Neural cell (in vitro differentiated cells): ENCODE measurements at regions not wholly inside any gene's neighbourhood (a gene's known extent, or its start where the extent isn't known, plus 50 kb on each side); places are given as distances from the start of the nearest gene placed in this dataset.

Experiments used
- EP300 ChIP-seq: fragments of 450-650 bp; conservative IDR thresholded peaks from 2 replicates; pipeline ENCODE4 v1.6.1; 2014; ENCODE audit warnings: antibody characterized with exemption, mild to moderate bottlenecking, moderate library complexity; ENCODE audit not compliant: poor library complexity, severe bottlenecking
- EZH2 ChIP-seq: fragments of 200-600, 300-800 bp; shearing (Covaris generic), sonication (generic); IDR thresholded peaks from 2 replicates; pipeline ENCODE4 v1.6.1; 2014; ENCODE audit warnings: antibody characterized with exemption, low read length, borderline replicate concordance, mild to moderate bottlenecking; ENCODE audit not compliant: insufficient read depth, poor library complexity, severe bottlenecking
- MXI1 ChIP-seq: fragments of 450-650 bp; conservative IDR thresholded peaks from 2 replicates; pipeline ENCODE4 v1.6.1; 2014; ENCODE audit warnings: antibody characterized with exemption, mild to moderate bottlenecking; ENCODE audit not compliant: poor library complexity, severe bottlenecking
- POLR2AphosphoS5 ChIP-seq: IDR thresholded peaks from 2 replicates; pipeline ENCODE4 v1.6.1; 2012
- RAD21 ChIP-seq: fragments of 450-650 bp; conservative IDR thresholded peaks from 2 replicates; pipeline ENCODE4 v1.6.1; 2014; ENCODE audit warnings: antibody characterized with exemption, mild to moderate bottlenecking, moderate library complexity
- SMC3 ChIP-seq: fragments of 450-650 bp; conservative IDR thresholded peaks from 2 replicates; pipeline ENCODE4 v1.6.1; 2014; ENCODE audit warnings: antibody characterized with exemption, mild to moderate bottlenecking, moderate library complexity; ENCODE audit not compliant: poor library complexity
- TAF1 ChIP-seq: IDR thresholded peaks from 2 replicates; pipeline ENCODE4 v1.6.1; 2012; ENCODE audit warnings: low read depth
- TF ChIP-seq, protein P1 (sequence below): fragments of 450-650 bp; IDR thresholded peaks from 2 replicates; pipeline ENCODE4 v1.5.1; 2014; ENCODE audit warnings: antibody characterized with exemption, mild to moderate bottlenecking, moderate library complexity; ENCODE audit not compliant: poor library complexity, severe bottlenecking
- TF ChIP-seq, protein P2 (sequence below): IDR thresholded peaks from 2 replicates; pipeline ENCODE4 v1.6.1; 2012; ENCODE audit warnings: borderline replicate concordance

DNA sequence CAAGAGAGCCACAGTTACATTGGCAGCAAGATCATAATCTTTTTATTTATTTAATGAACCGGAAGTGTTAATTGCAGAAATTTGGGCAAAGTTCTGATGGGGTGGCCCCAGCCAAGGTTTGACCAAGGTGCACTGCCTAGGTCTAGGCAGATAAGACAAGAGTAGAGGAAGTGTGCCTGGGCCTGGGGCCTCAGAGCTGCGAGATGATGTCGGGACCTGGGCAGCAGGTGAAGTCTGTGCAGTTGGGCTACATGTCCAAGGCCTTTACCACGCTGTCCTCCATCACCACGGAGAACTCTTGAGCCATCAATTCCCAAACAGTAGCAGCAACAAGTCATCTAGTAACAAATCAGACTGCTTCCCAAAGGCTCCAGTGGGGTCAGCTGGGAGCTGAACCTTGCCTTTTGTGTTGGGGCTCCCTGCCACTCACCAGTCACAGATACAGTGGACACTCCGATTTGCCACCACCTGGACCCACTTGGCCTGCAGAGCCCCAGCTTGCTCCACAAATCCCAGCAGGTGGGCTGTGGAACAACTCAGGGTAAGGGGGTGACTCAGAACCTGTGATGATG lies 52.5 kb upstream of the COMTD1 start:
- TF ChIP-seq, protein P1, sequence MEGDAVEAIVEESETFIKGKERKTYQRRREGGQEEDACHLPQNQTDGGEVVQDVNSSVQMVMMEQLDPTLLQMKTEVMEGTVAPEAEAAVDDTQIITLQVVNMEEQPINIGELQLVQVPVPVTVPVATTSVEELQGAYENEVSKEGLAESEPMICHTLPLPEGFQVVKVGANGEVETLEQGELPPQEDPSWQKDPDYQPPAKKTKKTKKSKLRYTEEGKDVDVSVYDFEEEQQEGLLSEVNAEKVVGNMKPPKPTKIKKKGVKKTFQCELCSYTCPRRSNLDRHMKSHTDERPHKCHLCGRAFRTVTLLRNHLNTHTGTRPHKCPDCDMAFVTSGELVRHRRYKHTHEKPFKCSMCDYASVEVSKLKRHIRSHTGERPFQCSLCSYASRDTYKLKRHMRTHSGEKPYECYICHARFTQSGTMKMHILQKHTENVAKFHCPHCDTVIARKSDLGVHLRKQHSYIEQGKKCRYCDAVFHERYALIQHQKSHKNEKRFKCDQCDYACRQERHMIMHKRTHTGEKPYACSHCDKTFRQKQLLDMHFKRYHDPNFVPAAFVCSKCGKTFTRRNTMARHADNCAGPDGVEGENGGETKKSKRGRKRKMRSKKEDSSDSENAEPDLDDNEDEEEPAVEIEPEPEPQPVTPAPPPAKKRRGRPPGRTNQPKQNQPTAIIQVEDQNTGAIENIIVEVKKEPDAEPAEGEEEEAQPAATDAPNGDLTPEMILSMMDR, result no peak
- TF ChIP-seq RAD21 (no peak), SMC3 (no peak), POLR2AphosphoS5 (no peak), EZH2 (no peak), EP300 (no peak), MXI1 (no peak), TAF1 (no peak)
- TF ChIP-seq, protein P2, sequence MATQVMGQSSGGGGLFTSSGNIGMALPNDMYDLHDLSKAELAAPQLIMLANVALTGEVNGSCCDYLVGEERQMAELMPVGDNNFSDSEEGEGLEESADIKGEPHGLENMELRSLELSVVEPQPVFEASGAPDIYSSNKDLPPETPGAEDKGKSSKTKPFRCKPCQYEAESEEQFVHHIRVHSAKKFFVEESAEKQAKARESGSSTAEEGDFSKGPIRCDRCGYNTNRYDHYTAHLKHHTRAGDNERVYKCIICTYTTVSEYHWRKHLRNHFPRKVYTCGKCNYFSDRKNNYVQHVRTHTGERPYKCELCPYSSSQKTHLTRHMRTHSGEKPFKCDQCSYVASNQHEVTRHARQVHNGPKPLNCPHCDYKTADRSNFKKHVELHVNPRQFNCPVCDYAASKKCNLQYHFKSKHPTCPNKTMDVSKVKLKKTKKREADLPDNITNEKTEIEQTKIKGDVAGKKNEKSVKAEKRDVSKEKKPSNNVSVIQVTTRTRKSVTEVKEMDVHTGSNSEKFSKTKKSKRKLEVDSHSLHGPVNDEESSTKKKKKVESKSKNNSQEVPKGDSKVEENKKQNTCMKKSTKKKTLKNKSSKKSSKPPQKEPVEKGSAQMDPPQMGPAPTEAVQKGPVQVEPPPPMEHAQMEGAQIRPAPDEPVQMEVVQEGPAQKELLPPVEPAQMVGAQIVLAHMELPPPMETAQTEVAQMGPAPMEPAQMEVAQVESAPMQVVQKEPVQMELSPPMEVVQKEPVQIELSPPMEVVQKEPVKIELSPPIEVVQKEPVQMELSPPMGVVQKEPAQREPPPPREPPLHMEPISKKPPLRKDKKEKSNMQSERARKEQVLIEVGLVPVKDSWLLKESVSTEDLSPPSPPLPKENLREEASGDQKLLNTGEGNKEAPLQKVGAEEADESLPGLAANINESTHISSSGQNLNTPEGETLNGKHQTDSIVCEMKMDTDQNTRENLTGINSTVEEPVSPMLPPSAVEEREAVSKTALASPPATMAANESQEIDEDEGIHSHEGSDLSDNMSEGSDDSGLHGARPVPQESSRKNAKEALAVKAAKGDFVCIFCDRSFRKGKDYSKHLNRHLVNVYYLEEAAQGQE, result no peak
